H1 (cell line): ENCODE measurements at regions not wholly inside any gene's neighbourhood (a gene's known extent, or its start where the extent isn't known, plus 50 kb on each side); places are given as distances from the start of the nearest gene placed in this dataset.

Experiments used
- CTCF ChIA-PET: fragments of 300-600 bp; sonication (Branson Sonifier 250); formaldehyde crosslinking; loops from one replicate; lab custom pipeline; 2021; ENCODE audit not compliant: partially characterized antibody; lab: Charles Lee
- POLR2A ChIA-PET: fragments of 300-600 bp; sonication (Branson Sonifier 250); formaldehyde crosslinking; loops from one replicate; lab custom pipeline; 2021; ENCODE audit warnings: inconsistent platforms; ENCODE audit not compliant: partially characterized antibody; lab: Charles Lee
- DNase-seq, 2 experiments: peaks; one replicate each; pipeline versions ENCODE4 v3.0.0 to v3.0.0-alpha.2; 2010 to 2022; ENCODE audit warnings: low spot score in 2 of 2, low read depth in 1 of 2, mixed read lengths in 1 of 2
- FAIRE-seq: peaks from 2 replicates; lab custom pipeline; 2011; peaks lifted over from hg19 to GRCh38; lab: Jason Lieb, UNC
- H2AFZ ChIP-seq: 2 replicates; pipeline ENCODE4 v1.8.1; 2012; ENCODE audit warnings: low read length, inconsistent platforms
- H2AK5ac ChIP-seq: 2 replicates; pipeline ENCODE4 v1.6.1; 2013; ENCODE audit warnings: low read depth, low read length
- H2BK120ac ChIP-seq: replicated peaks from 2 replicates; pipeline ENCODE3; 2013; ENCODE audit warnings: low read depth, low read length, inconsistent platforms
- H2BK12ac ChIP-seq: 2 replicates; pipeline ENCODE4 v1.6.1; 2013; ENCODE audit warnings: low read depth, low read length
- H2BK15ac ChIP-seq: 2 replicates; pipeline ENCODE4 v1.6.1; 2013; ENCODE audit warnings: low read length
- H2BK20ac ChIP-seq: 2 replicates; pipeline ENCODE4 v1.6.1; 2013; ENCODE audit warnings: low read length
- H2BK5ac ChIP-seq: 2 replicates; pipeline ENCODE4 v1.6.1; 2013; ENCODE audit warnings: low read depth, low read length
- H3K14ac ChIP-seq: 2 replicates; pipeline ENCODE4 v1.6.1; 2013; ENCODE audit warnings: inconsistent platforms; ENCODE audit not compliant: insufficient read length
- H3K18ac ChIP-seq: 2 replicates; pipeline ENCODE4 v1.6.1; 2013; ENCODE audit warnings: low read length; ENCODE audit errors: extremely low read depth
- H3K23ac ChIP-seq: 2 replicates; pipeline ENCODE4 v1.6.1; 2013; ENCODE audit warnings: inconsistent platforms; ENCODE audit not compliant: insufficient read length
- H3K23me2 ChIP-seq: 2 replicates; pipeline ENCODE4 v1.6.1; 2013; ENCODE audit warnings: low read depth, low read length
- H3K27ac ChIP-seq: 2 replicates; pipeline ENCODE4 v1.6.1; 2011; ENCODE audit warnings: low read depth, low read length, inconsistent platforms
- H3K27me3 ChIP-seq, 4 experiments: replicated peaks in 1 of 4; 1 replicate in 1 of 4; 2 replicates in 3 of 4; pipeline versions ENCODE4 v1.6.1 to v1.8.1; 2011 to 2013; ENCODE audit warnings: low read length in 3 of 4, mild to moderate bottlenecking in 3 of 4, inconsistent platforms in 2 of 4, mixed read lengths in 2 of 4, moderate library complexity in 1 of 4; ENCODE audit not compliant: control insufficient read depth in 3 of 4, insufficient read depth in 3 of 4; ENCODE audit errors: extremely low read depth in 1 of 4
- H3K36me3 ChIP-seq, 4 experiments: 2 replicates each; pipeline versions ENCODE4 v1.6.1 to v1.8.1; 2011 to 2013; ENCODE audit warnings: mild to moderate bottlenecking in 4 of 4, low read length in 3 of 4, moderate library complexity in 2 of 4, control low read depth in 1 of 4, inconsistent platforms in 1 of 4; ENCODE audit not compliant: insufficient read depth in 4 of 4, control insufficient read depth in 2 of 4
- H3K4ac ChIP-seq: replicated peaks from 2 replicates; pipeline ENCODE3; 2013; ENCODE audit warnings: low read length, low read depth, mixed read lengths, inconsistent platforms; ENCODE audit not compliant: insufficient read length
- H3K4me1 ChIP-seq, 4 experiments: replicated peaks in 1 of 4; 1 replicate in 1 of 4; 2 replicates in 3 of 4; pipeline versions ENCODE4 v1.6.1 to v1.8.1; 2011 to 2013; ENCODE audit warnings: low read length in 3 of 4, inconsistent platforms in 2 of 4, mixed read lengths in 1 of 4; ENCODE audit not compliant: insufficient read depth in 4 of 4, control insufficient read depth in 3 of 4
- H3K4me2 ChIP-seq, 2 experiments: 2 replicates each; pipeline versions ENCODE4 v1.6.1 to v1.8.1; 2011 to 2013; ENCODE audit warnings: low read depth in 2 of 2, low read length in 2 of 2, control low read depth in 1 of 2, inconsistent platforms in 1 of 2, mild to moderate bottlenecking in 1 of 2; ENCODE audit not compliant: insufficient read depth in 1 of 2
- H3K4me3 ChIP-seq, 4 experiments: fragments of 200-600, 300-600 bp in 1 of 4; sonication (generic), shearing (Covaris generic), sonication (Bioruptor Twin) in 1 of 4; 2 replicates each; pipeline versions ENCODE4 v1.5.1 to v1.8.1; 2011 to 2016; ENCODE audit warnings: low read length in 4 of 4, low read depth in 3 of 4, control low read depth in 2 of 4, inconsistent platforms in 2 of 4, mild to moderate bottlenecking in 2 of 4, mixed read lengths in 1 of 4, moderate library complexity in 1 of 4; ENCODE audit not compliant: insufficient read depth in 2 of 4; ENCODE audit errors: extremely low read depth in 1 of 4
- H3K56ac ChIP-seq: replicated peaks from 2 replicates; pipeline ENCODE3; 2013; ENCODE audit warnings: low read depth, mild to moderate bottlenecking, mixed read lengths, low read length, inconsistent platforms; ENCODE audit not compliant: insufficient read length
- H3K79me1 ChIP-seq: 2 replicates; pipeline ENCODE4 v1.6.1; 2013; ENCODE audit warnings: low read depth, low read length, control low read depth
- H3K79me2 ChIP-seq, 2 experiments: 2 replicates each; pipeline versions ENCODE4 v1.6.1 to v1.8.1; 2012 to 2013; ENCODE audit warnings: low read length in 2 of 2, mild to moderate bottlenecking in 2 of 2, inconsistent platforms in 1 of 2; ENCODE audit not compliant: insufficient read depth in 2 of 2, control insufficient read depth in 1 of 2
- H3K9ac ChIP-seq, 4 experiments: replicated peaks in 1 of 4; 1 replicate in 1 of 4; 2 replicates in 3 of 4; pipeline versions ENCODE4 v1.6.1 to v1.8.1; 2011 to 2013; ENCODE audit warnings: low read depth in 3 of 4, low read length in 3 of 4, control low read depth in 2 of 4, mild to moderate bottlenecking in 2 of 4, moderate library complexity in 2 of 4, inconsistent platforms in 1 of 4; ENCODE audit errors: extremely low read depth in 1 of 4
- H3K9me3 ChIP-seq, 2 experiments: 2 replicates each; pipeline versions ENCODE4 v1.6.1 to v1.8.1; 2012 to 2013; ENCODE audit warnings: mild to moderate bottlenecking in 2 of 2, moderate library complexity in 2 of 2, control low read depth in 1 of 2, inconsistent platforms in 1 of 2, low read depth in 1 of 2, low read length in 1 of 2, mixed read lengths in 1 of 2; ENCODE audit not compliant: insufficient read depth in 2 of 2
- H4K20me1 ChIP-seq, 2 experiments: replicated peaks in 1 of 2; 2 replicates each; pipeline versions ENCODE3 to v1.8.1; 2011 to 2013; ENCODE audit warnings: inconsistent platforms in 2 of 2, low read length in 2 of 2, mild to moderate bottlenecking in 1 of 2; ENCODE audit not compliant: insufficient read depth in 2 of 2, control insufficient read depth in 1 of 2
- H4K5ac ChIP-seq: 2 replicates; pipeline ENCODE4 v1.6.1; 2013; ENCODE audit warnings: low read length, low read depth, mixed read lengths, inconsistent platforms; ENCODE audit not compliant: insufficient read length
- H4K8ac ChIP-seq: 2 replicates; pipeline ENCODE4 v1.8.0; 2013; ENCODE audit warnings: mild to moderate bottlenecking, moderate library complexity, low read length, inconsistent platforms; ENCODE audit not compliant: insufficient read depth; ENCODE audit errors: extremely low read depth
- H4K91ac ChIP-seq: replicated peaks from 2 replicates; pipeline ENCODE3; 2013; ENCODE audit warnings: low read length, mixed read lengths, inconsistent platforms; ENCODE audit not compliant: insufficient read length
- POLR2AphosphoS5 ChIP-seq: IDR thresholded peaks from 2 replicates; pipeline ENCODE4 v1.6.1; 2011; ENCODE audit warnings: low read depth, low read length
- SP1 ChIP-seq: IDR thresholded peaks from 2 replicates; pipeline ENCODE4 v1.6.1; 2011; ENCODE audit warnings: low read depth, low read length
- TBP ChIP-seq: IDR thresholded peaks from 2 replicates; pipeline ENCODE4 v1.6.1; 2011; ENCODE audit warnings: low read depth, low read length, improper control_type of control experiment
- WGBS, 2 experiments: shearing (Covaris generic) in 1 of 2; methylation state at CpG; one replicate each; pipeline versions ENCODE4 v1.1.6 to v1.1.7; 2013 to 2015; ENCODE audit warnings: low lambda C conversion rate in 2 of 2, mixed read lengths in 2 of 2, inconsistent platforms in 1 of 2, low coverage in 1 of 2, missing lambda C conversion rate in 1 of 2; ENCODE audit not compliant: insufficient replicate concordance in 2 of 2, insufficient coverage in 1 of 2, insufficient read length in 1 of 2; ENCODE audit errors: extremely low coverage in 1 of 2, missing lambda C conversion rate in 1 of 2; 5-methylcytosine and 5-hydroxymethylcytosine counted together

GRCh38 chr1:112234710-112235109 lies 161.3 kb upstream of the CTTNBP2NL start:
- Histone ChIP-seq H3K56ac (no peak overlapping the region), H3K9me3 (no peaks in the 10 kb centered on the region), H4K5ac (no peak overlapping the region), H4K20me1 (no peaks in the 10 kb centered on the region), H4K8ac (no peak overlapping the region), H3K79me2 (no peaks in the 10 kb centered on the region), H4K91ac (no peak overlapping the region), H3K79me1 (no peaks in the 10 kb centered on the region), H3K9ac (no peak overlapping the region), H3K23me2 (no peaks in the 10 kb centered on the region), H3K23ac (no peak overlapping the region), H3K4ac (no peak overlapping the region), H2BK5ac (no peak overlapping the region), H2AK5ac (no peak overlapping the region), H3K18ac (no peak overlapping the region), H3K14ac (no peak overlapping the region), H2AFZ (no peak overlapping the region), H2BK15ac (no peak overlapping the region), H3K27me3 (no peaks in the 10 kb centered on the region), H3K36me3 (no peaks in the 10 kb centered on the region), H3K4me1 (peaks cover 3 to 12% (median 10%) of the 10 kb centered on the region in 4 experiments), H3K27ac (no peak overlapping the region), H3K4me2 (no peak overlapping the region), H3K4me3 (no peak overlapping the region), H2BK12ac (no peak overlapping the region), H2BK120ac (no peak overlapping the region), H2BK20ac (0 out of 2 replicates have a peak overlapping the region, but pooled peaks have one; percentile 36)
- CTCF ChIA-PET = interaction anchor here (0.6 to 1.8 kb wide), 4 partner anchors 10 to 793 kb away, joined by 3 to 6 read pairs (median 4); no protein-coding TSS in a partner anchor
- WGBS, 2 experiments = 84% methylated on average over 3 of the region's 3 CpGs; no CpG with 5 or more reads in 1 of the 2 experiments
- no peak for FAIRE-seq
- POLR2A ChIA-PET = no interaction called here
- DNase-seq = no peak
- TF ChIP-seq POLR2AphosphoS5 = no peak
- no peak for TF ChIP-seq SP1
- no peak for TF ChIP-seq TBP
